ENCODE measurements at regions not wholly inside any gene's neighbourhood (a gene's known extent, or its start where the extent isn't known, plus 50 kb on each side); places are given as distances from the start of the nearest gene placed in this dataset.

GRCh38 chr5:103881560-103881959 lies 319.0 kb upstream of the NUDT12 start:
- Histone ChIP-seq H3K79me2 (ENCODE audit: low read length) (no peaks in the 10 kb centered on the region), H3K4me1 (ENCODE audit: low read length) (no peaks in the 10 kb centered on the region), H3K4me3 (ENCODE audit: low read length) (no peak overlapping the region), H3K36me3 (replicated peaks; ENCODE audit: low read depth, low read length) (no peaks in the 10 kb centered on the region), H4K20me1 (ENCODE audit: insufficient read depth, low read length) (no peaks in the 10 kb centered on the region), H3K27ac (ENCODE audit: low read length) (no peak overlapping the region), H3K9me3 (ENCODE audit: insufficient read depth, low read length) (no peaks in the 10 kb centered on the region), H3K4me2 (ENCODE audit: low read length) (no peak overlapping the region), H2AFZ (ENCODE audit: low read depth, low read length) (no peak overlapping the region), H3K9ac (ENCODE audit: low read length) (no peak overlapping the region), H3K27me3 (ENCODE audit: low read depth, low read length) (no peaks in the 10 kb centered on the region)
- no peak for TF ChIP-seq EZH2phosphoT487 (IDR thresholded peaks at IDR 0.05; ENCODE audit: low read depth)
- TF ChIP-seq, protein P1, sequence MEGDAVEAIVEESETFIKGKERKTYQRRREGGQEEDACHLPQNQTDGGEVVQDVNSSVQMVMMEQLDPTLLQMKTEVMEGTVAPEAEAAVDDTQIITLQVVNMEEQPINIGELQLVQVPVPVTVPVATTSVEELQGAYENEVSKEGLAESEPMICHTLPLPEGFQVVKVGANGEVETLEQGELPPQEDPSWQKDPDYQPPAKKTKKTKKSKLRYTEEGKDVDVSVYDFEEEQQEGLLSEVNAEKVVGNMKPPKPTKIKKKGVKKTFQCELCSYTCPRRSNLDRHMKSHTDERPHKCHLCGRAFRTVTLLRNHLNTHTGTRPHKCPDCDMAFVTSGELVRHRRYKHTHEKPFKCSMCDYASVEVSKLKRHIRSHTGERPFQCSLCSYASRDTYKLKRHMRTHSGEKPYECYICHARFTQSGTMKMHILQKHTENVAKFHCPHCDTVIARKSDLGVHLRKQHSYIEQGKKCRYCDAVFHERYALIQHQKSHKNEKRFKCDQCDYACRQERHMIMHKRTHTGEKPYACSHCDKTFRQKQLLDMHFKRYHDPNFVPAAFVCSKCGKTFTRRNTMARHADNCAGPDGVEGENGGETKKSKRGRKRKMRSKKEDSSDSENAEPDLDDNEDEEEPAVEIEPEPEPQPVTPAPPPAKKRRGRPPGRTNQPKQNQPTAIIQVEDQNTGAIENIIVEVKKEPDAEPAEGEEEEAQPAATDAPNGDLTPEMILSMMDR (IDR thresholded peaks at IDR 0.05; ENCODE audit: low read depth, low read length) = no peak

- Histone ChIP-seq H3K27me3 (ENCODE audit: low read depth, low read length) (no peaks in the 10 kb centered on the region), H2AFZ (ENCODE audit: low read depth, low read length) (peak overlapping the region; percentile 18; the same call in 1 of the 2 replicates), H3K4me3 (ENCODE audit: low read length) (no peak overlapping the region)
Measured at GRCh38 chr5:103867857-103868598, 305.4 kb upstream of the NUDT12 start.

GRCh38 chr5:103866169-103866568 lies 303.6 kb upstream of the NUDT12 start:
- no peak overlapping the region for H2AFZ ChIP-seq (ENCODE audit: low read depth, low read length)
- H3K9me3 ChIP-seq (ENCODE audit: insufficient read depth, low read length) = no peaks in the 10 kb centered on the region
- no peaks in the 10 kb centered on the region for H3K79me2 ChIP-seq (ENCODE audit: low read length)
- H3K9ac ChIP-seq (ENCODE audit: low read length) = no peak overlapping the region
- no peaks in the 10 kb centered on the region for H3K36me3 ChIP-seq (replicated peaks; ENCODE audit: low read depth, low read length)
- no peak for TF ChIP-seq EZH2phosphoT487 (IDR thresholded peaks at IDR 0.05; ENCODE audit: low read depth)
- TF ChIP-seq, protein P1 (IDR thresholded peaks at IDR 0.05; ENCODE audit: low read depth, low read length) = no peak
- no peak overlapping the region for H3K27ac ChIP-seq (ENCODE audit: low read length)
- no peak overlapping the region for H3K4me2 ChIP-seq (ENCODE audit: low read length)
- H3K4me3 ChIP-seq (ENCODE audit: low read length) = no peak overlapping the region
- H3K27me3 ChIP-seq (ENCODE audit: low read depth, low read length) = no peaks in the 10 kb centered on the region
- peaks cover 4% of the 10 kb centered on the region for H3K4me1 ChIP-seq (ENCODE audit: low read length)
- no peaks in the 10 kb centered on the region for H4K20me1 ChIP-seq (ENCODE audit: insufficient read depth, low read length)

More at GRCh38 chr5:103867857-103868598, 305.4 kb upstream of the NUDT12 start:
- no peaks in the 10 kb centered on the region for H3K9me3 ChIP-seq (ENCODE audit: insufficient read depth, low read length)
- H3K36me3 ChIP-seq (replicated peaks; ENCODE audit: low read depth, low read length) = no peaks in the 10 kb centered on the region
- H3K79me2 ChIP-seq (ENCODE audit: low read length) = no peaks in the 10 kb centered on the region
- H3K4me2 ChIP-seq (ENCODE audit: low read length) = peak overlapping the region; percentile 3; the same call in 1 of the 2 replicates
- H3K4me1 ChIP-seq (ENCODE audit: low read length) = peaks cover 6% of the 10 kb centered on the region
- H4K20me1 ChIP-seq (ENCODE audit: insufficient read depth, low read length) = no peaks in the 10 kb centered on the region
- H3K9ac ChIP-seq (ENCODE audit: low read length) = no peak overlapping the region
- TF ChIP-seq, protein P1 (IDR thresholded peaks at IDR 0.05; ENCODE audit: low read depth, low read length) = no peak
- no peak for TF ChIP-seq EZH2phosphoT487 (IDR thresholded peaks at IDR 0.05; ENCODE audit: low read depth)
- H3K27ac ChIP-seq (ENCODE audit: low read length) = no peak overlapping the region

DNA sequence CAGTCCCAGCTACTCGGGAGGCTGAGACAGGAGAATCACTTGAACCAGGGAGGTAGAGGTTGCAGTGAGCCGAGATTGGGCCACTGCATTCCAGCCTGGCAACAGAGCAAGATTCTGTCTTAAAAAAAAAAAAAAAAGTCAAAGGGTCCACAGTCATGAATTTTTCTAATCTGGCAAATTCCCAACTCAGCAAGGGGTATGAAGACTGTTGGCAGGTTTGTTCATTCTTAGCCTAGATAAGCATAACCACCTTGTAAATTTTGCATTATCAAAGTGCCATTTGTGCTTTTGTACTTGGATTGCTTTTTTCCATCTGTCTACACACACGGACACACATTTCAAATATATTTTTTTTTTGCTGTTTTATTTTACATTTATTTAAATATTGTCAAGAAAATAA lies 299.8 kb upstream of the NUDT12 start:
- no peaks in the 10 kb centered on the region for H3K79me2 ChIP-seq (ENCODE audit: low read length)
- no peak overlapping the region for H3K4me2 ChIP-seq (ENCODE audit: low read length)
- H3K4me1 ChIP-seq (ENCODE audit: low read length) = no peaks in the 10 kb centered on the region
- no peak overlapping the region for H3K4me3 ChIP-seq (ENCODE audit: low read length)
- H3K36me3 ChIP-seq (replicated peaks; ENCODE audit: low read depth, low read length) = no peaks in the 10 kb centered on the region
- H2AFZ ChIP-seq (ENCODE audit: low read depth, low read length) = no peak overlapping the region
- TF ChIP-seq EZH2phosphoT487 (IDR thresholded peaks at IDR 0.05; ENCODE audit: low read depth) = no peak
- TF ChIP-seq, protein P1 (IDR thresholded peaks at IDR 0.05; ENCODE audit: low read depth, low read length) = no peak
- no peaks in the 10 kb centered on the region for H3K27me3 ChIP-seq (ENCODE audit: low read depth, low read length)
- no peaks in the 10 kb centered on the region for H3K9me3 ChIP-seq (ENCODE audit: insufficient read depth, low read length)
- H3K9ac ChIP-seq (ENCODE audit: low read length) = no peak overlapping the region
- no peaks in the 10 kb centered on the region for H4K20me1 ChIP-seq (ENCODE audit: insufficient read depth, low read length)
- no peak overlapping the region for H3K27ac ChIP-seq (ENCODE audit: low read length)
